ENCODE measurements at regions not wholly inside any gene's neighbourhood (a gene's known extent, or its start where the extent isn't known, plus 50 kb on each side); places are given as distances from the start of the nearest gene placed in this dataset.

- TF ChIP-seq POLR2A (IDR thresholded peaks at IDR 0.05; ENCODE audit: control extremely low read depth in 1 of 2, low read depth in 2 of 2, low read length in 2 of 2) (no peak), CTCF (IDR thresholded peaks at IDR 0.05; ENCODE audit: control extremely low read depth in 1 of 3, insufficient read depth in 1 of 3, low read depth in 1 of 3, low read length in 3 of 3) (no peak), POLR2AphosphoS5 (IDR thresholded peaks at IDR 0.05; ENCODE audit: low read depth, low read length) (no peak), YY1 (IDR thresholded peaks at IDR 0.05; ENCODE audit: low read depth, low read length) (no peak), KDM5A (IDR thresholded peaks at IDR 0.05; ENCODE audit: low read length) (no peak), RAD21 (IDR thresholded peaks at IDR 0.05 in 1 of 2, conservative IDR thresholded peaks at IDR 0.05 in 1 of 2; ENCODE audit: low read depth in 2 of 2, low read length in 2 of 2) (no peak), SUZ12 (IDR thresholded peaks at IDR 0.05; ENCODE audit: low read length) (no peak), PHF8 (conservative IDR thresholded peaks at IDR 0.05; ENCODE audit: low read depth, low read length) (no peak), EZH2 (IDR thresholded peaks at IDR 0.05; ENCODE audit: low read depth, low read length, severe bottlenecking) (no peak), TBP (IDR thresholded peaks at IDR 0.05; ENCODE audit: low read depth, low read length) (no peak)
- TF ChIP-seq, protein P1, sequence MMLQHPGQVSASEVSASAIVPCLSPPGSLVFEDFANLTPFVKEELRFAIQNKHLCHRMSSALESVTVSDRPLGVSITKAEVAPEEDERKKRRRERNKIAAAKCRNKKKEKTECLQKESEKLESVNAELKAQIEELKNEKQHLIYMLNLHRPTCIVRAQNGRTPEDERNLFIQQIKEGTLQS (IDR thresholded peaks at IDR 0.05; ENCODE audit: insufficient read depth, low read depth, low read length) = no peak
- TF ChIP-seq, protein P2, sequence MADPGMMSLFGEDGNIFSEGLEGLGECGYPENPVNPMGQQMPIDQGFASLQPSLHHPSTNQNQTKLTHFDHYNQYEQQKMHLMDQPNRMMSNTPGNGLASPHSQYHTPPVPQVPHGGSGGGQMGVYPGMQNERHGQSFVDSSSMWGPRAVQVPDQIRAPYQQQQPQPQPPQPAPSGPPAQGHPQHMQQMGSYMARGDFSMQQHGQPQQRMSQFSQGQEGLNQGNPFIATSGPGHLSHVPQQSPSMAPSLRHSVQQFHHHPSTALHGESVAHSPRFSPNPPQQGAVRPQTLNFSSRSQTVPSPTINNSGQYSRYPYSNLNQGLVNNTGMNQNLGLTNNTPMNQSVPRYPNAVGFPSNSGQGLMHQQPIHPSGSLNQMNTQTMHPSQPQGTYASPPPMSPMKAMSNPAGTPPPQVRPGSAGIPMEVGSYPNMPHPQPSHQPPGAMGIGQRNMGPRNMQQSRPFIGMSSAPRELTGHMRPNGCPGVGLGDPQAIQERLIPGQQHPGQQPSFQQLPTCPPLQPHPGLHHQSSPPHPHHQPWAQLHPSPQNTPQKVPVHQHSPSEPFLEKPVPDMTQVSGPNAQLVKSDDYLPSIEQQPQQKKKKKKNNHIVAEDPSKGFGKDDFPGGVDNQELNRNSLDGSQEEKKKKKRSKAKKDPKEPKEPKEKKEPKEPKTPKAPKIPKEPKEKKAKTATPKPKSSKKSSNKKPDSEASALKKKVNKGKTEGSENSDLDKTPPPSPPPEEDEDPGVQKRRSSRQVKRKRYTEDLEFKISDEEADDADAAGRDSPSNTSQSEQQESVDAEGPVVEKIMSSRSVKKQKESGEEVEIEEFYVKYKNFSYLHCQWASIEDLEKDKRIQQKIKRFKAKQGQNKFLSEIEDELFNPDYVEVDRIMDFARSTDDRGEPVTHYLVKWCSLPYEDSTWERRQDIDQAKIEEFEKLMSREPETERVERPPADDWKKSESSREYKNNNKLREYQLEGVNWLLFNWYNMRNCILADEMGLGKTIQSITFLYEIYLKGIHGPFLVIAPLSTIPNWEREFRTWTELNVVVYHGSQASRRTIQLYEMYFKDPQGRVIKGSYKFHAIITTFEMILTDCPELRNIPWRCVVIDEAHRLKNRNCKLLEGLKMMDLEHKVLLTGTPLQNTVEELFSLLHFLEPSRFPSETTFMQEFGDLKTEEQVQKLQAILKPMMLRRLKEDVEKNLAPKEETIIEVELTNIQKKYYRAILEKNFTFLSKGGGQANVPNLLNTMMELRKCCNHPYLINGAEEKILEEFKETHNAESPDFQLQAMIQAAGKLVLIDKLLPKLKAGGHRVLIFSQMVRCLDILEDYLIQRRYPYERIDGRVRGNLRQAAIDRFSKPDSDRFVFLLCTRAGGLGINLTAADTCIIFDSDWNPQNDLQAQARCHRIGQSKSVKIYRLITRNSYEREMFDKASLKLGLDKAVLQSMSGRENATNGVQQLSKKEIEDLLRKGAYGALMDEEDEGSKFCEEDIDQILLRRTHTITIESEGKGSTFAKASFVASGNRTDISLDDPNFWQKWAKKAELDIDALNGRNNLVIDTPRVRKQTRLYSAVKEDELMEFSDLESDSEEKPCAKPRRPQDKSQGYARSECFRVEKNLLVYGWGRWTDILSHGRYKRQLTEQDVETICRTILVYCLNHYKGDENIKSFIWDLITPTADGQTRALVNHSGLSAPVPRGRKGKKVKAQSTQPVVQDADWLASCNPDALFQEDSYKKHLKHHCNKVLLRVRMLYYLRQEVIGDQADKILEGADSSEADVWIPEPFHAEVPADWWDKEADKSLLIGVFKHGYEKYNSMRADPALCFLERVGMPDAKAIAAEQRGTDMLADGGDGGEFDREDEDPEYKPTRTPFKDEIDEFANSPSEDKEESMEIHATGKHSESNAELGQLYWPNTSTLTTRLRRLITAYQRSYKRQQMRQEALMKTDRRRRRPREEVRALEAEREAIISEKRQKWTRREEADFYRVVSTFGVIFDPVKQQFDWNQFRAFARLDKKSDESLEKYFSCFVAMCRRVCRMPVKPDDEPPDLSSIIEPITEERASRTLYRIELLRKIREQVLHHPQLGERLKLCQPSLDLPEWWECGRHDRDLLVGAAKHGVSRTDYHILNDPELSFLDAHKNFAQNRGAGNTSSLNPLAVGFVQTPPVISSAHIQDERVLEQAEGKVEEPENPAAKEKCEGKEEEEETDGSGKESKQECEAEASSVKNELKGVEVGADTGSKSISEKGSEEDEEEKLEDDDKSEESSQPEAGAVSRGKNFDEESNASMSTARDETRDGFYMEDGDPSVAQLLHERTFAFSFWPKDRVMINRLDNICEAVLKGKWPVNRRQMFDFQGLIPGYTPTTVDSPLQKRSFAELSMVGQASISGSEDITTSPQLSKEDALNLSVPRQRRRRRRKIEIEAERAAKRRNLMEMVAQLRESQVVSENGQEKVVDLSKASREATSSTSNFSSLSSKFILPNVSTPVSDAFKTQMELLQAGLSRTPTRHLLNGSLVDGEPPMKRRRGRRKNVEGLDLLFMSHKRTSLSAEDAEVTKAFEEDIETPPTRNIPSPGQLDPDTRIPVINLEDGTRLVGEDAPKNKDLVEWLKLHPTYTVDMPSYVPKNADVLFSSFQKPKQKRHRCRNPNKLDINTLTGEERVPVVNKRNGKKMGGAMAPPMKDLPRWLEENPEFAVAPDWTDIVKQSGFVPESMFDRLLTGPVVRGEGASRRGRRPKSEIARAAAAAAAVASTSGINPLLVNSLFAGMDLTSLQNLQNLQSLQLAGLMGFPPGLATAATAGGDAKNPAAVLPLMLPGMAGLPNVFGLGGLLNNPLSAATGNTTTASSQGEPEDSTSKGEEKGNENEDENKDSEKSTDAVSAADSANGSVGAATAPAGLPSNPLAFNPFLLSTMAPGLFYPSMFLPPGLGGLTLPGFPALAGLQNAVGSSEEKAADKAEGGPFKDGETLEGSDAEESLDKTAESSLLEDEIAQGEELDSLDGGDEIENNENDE (IDR thresholded peaks at IDR 0.05; ENCODE audit: insufficient replicate concordance, low read length) = no peak
- TF ChIP-seq, protein P3, sequence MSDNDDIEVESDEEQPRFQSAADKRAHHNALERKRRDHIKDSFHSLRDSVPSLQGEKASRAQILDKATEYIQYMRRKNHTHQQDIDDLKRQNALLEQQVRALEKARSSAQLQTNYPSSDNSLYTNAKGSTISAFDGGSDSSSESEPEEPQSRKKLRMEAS (IDR thresholded peaks at IDR 0.05) = no peak
These were observed 183.7 kb upstream of the FAM78B start for GRCh38 chr1:166350490-166350889.

All from H1 (cell line).